IPS DF 6.9 (cell line): ENCODE measurements at regions not wholly inside any gene's neighbourhood (a gene's known extent, or its start where the extent isn't known, plus 50 kb on each side); places are given as distances from the start of the nearest gene placed in this dataset.

Experiments
- DNase-seq: peaks from one replicate; pipeline ENCODE4 v3.0.0-alpha.2; 2013; ENCODE audit warnings: low read depth, low spot score
- H3K27ac ChIP-seq: one replicate; pipeline ENCODE4 v1.5.1; 2013; ENCODE audit warnings: low read length, control low read depth
- H3K27me3 ChIP-seq: 2 replicates; pipeline ENCODE4 v1.6.1; 2013; ENCODE audit warnings: mild to moderate bottlenecking, low read length; ENCODE audit not compliant: control insufficient read depth, insufficient read depth
- H3K36me3 ChIP-seq: 2 replicates; pipeline ENCODE4 v1.6.1; 2013; ENCODE audit warnings: low read length; ENCODE audit not compliant: control insufficient read depth, insufficient read depth
- H3K4me1 ChIP-seq: 2 replicates; pipeline ENCODE4 v1.6.1; 2013; ENCODE audit warnings: low read length; ENCODE audit not compliant: control insufficient read depth, insufficient read depth
- H3K4me3 ChIP-seq: 2 replicates; pipeline ENCODE4 v1.5.1; 2013; ENCODE audit warnings: mild to moderate bottlenecking, low read length
- H3K9me3 ChIP-seq: 2 replicates; pipeline ENCODE4 v1.6.1; 2013; ENCODE audit warnings: low read length, inconsistent platforms; ENCODE audit not compliant: control insufficient read depth, insufficient read depth
- WGBS: extraction: QIAGEN DNeasy Blood & Tissue Kit; methylation state at CpG from one replicate; pipeline ENCODE4 v1.1.7; 2013; ENCODE audit warnings: mixed read lengths, missing lambda C conversion rate; ENCODE audit not compliant: insufficient read length, insufficient coverage; 5-methylcytosine and 5-hydroxymethylcytosine counted together

DNA sequence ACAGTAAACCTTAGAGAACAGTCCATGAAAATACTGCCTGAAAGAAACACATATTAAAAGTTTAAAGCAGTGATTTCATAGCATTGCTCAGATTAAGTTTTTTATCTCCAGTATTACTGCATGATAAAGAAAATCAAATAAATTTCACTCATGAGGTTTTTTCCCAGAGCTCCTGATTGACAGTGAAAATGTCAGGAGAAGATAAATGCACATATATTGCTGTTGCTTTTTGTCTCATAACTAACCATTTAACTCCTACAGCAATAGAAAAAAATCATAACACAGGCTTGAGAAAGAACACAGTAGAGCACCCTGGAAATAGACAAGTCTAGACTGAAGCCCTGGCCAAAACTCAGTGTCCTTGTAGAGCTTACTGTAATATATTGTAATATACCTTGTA lies 391.0 kb downstream of the TMX3 start:
- Histone ChIP-seq H3K27ac (no peak overlapping the region), H3K9me3 (no peaks in the 10 kb centered on the region), H3K36me3 (no peaks in the 10 kb centered on the region), H3K4me3 (no peak overlapping the region), H3K27me3 (no peaks in the 10 kb centered on the region), H3K4me1 (no peaks in the 10 kb centered on the region)
- no peak for DNase-seq

DNA sequence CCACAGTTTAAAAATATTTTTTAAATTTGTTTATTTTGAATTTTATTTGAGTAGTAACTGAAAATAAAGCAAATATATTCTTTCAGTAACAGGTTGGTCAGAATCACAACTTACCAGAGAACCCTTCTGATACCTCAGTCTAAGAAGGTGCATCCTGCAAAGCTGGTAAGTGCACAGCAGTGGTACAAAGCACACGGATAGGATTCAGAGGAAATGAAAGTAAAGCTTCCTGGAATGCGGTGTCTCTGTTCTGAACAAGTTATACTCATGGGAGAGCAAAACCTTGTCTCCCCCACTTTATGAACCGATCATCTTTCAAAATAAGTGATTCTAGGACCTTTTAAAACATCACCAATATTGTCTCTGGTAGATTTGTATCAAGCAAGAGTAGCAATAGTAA lies 398.3 kb downstream of the TMX3 start:
- no peak for DNase-seq
- no peaks in the 10 kb centered on the region for H3K4me1 ChIP-seq

DNA sequence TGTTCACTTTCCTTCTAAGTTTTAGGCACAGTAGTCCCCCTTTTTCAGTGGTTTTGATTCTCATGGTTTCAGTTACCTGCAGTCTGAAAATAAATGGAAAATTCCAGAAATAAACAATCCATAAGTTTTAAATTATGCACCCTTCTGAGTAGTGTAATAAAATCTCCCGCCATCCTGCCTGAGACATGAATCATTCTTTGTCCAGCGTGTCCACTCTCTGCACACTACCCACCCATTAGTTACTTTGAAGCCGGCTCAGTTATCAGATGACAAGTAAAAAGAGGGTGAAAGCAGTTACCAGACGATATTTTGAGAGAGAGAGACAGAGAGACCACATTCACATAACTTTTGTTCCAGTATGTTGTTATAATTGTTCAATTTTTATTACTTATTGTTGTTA lies 400.5 kb downstream of the TMX3 start:
- WGBS = no CpG with 5 or more reads among the region's 4 CpGs
- DNase-seq = no peak
- no peaks in the 10 kb centered on the region for H3K36me3 ChIP-seq

More for the DNA sequence above, 398.3 kb downstream of the TMX3 start:
- H3K4me3 ChIP-seq = no peak overlapping the region
- H3K9me3 ChIP-seq = no peaks in the 10 kb centered on the region
- H3K36me3 ChIP-seq = no peaks in the 10 kb centered on the region
- no CpG with 5 or more reads among the region's 3 CpGs for WGBS
- H3K27me3 ChIP-seq = no peaks in the 10 kb centered on the region
- H3K27ac ChIP-seq = no peak overlapping the region

DNA sequence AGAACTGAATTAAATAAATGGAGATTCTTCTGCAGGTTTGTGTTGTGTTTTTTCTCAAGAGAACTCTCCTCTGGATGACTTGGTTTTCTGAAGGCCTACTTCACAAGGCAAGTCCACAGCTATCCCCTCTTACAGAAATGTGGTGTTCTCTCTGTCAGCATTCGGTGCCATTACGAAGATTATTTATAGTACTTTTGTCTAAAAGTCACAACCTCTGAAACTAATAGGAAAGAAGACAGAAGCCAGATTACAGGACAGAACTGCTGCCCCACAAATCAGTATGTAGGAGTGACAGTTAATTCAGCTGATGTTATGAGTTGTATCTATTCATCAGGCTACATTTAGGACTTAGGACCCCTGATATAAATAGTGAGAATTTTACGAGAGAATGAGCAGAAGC lies 413.5 kb downstream of the TMX3 start:
- no CpG with 5 or more reads among the region's 3 CpGs for WGBS
- no peaks in the 10 kb centered on the region for H3K4me1 ChIP-seq
- H3K27me3 ChIP-seq = no peaks in the 10 kb centered on the region
- H3K9me3 ChIP-seq = no peaks in the 10 kb centered on the region
- no peak overlapping the region for H3K4me3 ChIP-seq
- no peak overlapping the region for H3K27ac ChIP-seq
- DNase-seq = no peak
- H3K36me3 ChIP-seq = no peaks in the 10 kb centered on the region

More for the DNA sequence above, 400.5 kb downstream of the TMX3 start:
- Histone ChIP-seq H3K27me3 (no peaks in the 10 kb centered on the region), H3K9me3 (no peaks in the 10 kb centered on the region), H3K4me3 (no peak overlapping the region), H3K4me1 (no peaks in the 10 kb centered on the region), H3K27ac (no peak overlapping the region)

DNA sequence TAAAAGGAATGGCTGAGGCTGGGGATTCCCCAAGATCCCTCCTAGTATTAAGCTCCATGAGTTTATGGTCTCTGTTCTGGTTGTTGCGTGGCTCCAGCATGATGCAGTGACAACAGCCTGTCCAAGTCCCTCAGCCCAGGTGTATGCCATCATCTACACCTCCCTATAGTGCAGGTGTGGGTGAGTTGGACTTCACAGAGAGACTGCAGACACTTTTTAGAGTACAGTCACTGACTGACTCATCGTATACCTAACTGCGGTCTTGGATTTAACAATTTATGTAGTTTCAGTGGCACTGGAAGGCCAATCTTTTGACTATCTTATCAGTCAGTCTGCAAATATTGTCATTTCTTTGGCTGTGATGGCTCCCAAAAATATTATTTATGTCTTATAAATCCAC lies 415.0 kb downstream of the TMX3 start:
- no peak for DNase-seq
- no CpG with 5 or more reads among the region's 3 CpGs for WGBS
- Histone ChIP-seq H3K36me3 (no peaks in the 10 kb centered on the region), H3K4me3 (no peak overlapping the region), H3K9me3 (no peaks in the 10 kb centered on the region), H3K27me3 (no peaks in the 10 kb centered on the region), H3K27ac (no peak overlapping the region), H3K4me1 (no peaks in the 10 kb centered on the region)

DNA sequence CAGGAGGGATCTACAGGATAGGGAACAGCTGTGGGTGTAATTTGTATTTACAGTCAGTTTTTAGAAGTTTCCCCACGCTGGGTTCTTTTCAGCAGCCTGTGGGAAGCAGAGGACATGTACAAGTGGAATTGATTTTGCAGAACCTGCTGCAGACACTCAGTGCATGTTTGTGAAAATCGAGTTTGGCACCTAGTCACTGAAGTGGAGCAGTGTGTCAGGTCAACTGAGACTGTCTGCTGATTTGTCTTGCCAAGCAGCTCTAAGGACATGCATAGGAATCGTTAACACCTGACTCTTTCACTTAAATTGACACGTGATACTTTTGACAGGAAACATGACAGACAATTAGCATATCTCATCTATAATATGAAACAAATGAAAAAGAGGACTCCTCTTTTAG lies 416.6 kb downstream of the TMX3 start:
- no peaks in the 10 kb centered on the region for H3K36me3 ChIP-seq
- H3K9me3 ChIP-seq = no peaks in the 10 kb centered on the region
- H3K27ac ChIP-seq = no peak overlapping the region
- DNase-seq = no peak
- no peaks in the 10 kb centered on the region for H3K4me1 ChIP-seq
- WGBS = no CpG with 5 or more reads among the region's 4 CpGs
- no peaks in the 10 kb centered on the region for H3K27me3 ChIP-seq
- no peak overlapping the region for H3K4me3 ChIP-seq

DNA sequence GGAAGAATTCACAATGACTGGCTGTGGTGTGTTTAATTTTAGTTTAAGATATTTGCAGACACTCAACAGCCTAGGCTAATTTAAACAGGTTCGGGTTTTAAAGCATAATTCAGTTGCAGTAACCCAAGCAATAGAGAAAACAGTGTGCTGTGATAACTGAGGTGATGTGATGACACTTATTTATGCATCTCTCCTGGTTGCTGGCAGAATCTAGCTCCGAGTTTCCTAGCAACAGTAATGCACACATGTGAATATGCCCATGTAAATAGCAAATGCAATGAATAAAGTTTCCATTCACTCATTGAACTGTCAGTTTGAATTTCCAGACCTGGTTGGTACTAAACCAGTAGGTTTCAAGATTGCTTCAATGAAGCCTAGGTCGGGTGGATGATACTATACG lies 426.5 kb downstream of the TMX3 start:
- no peaks in the 10 kb centered on the region for H3K27me3 ChIP-seq
- WGBS = no CpG with 5 or more reads among the region's 4 CpGs
- H3K9me3 ChIP-seq = no peaks in the 10 kb centered on the region
- no peak overlapping the region for H3K4me3 ChIP-seq
- no peaks in the 10 kb centered on the region for H3K36me3 ChIP-seq
- no peak overlapping the region for H3K27ac ChIP-seq
- no peaks in the 10 kb centered on the region for H3K4me1 ChIP-seq
- no peak for DNase-seq

DNA sequence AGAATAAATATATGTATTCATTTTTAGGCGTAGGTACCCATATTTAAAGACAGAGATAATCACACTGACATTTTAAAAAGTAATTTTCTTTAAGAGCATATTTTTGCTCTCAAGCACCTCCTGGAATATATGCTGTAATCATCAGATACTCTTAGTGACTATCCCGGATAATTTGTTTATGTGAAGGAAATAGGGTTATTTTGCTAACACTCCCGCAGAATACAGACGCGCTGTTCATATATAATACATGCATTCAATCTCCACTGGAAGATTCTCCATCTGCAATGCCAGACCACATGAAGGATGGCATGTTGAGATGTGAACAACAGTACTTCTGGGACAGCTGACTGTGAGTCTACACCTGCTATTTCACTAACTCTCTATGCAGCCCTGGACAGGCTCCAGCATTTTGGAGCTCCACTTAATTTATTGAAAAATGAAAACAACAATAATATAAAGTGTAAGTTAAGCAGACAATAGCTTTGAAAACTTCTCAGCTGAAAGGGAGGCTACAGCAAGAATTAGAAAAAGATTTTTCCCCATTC lies 430.6 kb downstream of the TMX3 start:
- H3K4me1 ChIP-seq = no peaks in the 10 kb centered on the region
- no peaks in the 10 kb centered on the region for H3K9me3 ChIP-seq
- no peaks in the 10 kb centered on the region for H3K36me3 ChIP-seq
- no CpG with 5 or more reads among the region's 5 CpGs for WGBS
- H3K27ac ChIP-seq = no peak overlapping the region
- no peak overlapping the region for H3K4me3 ChIP-seq
- no peaks in the 10 kb centered on the region for H3K27me3 ChIP-seq
- no peak for DNase-seq

DNA sequence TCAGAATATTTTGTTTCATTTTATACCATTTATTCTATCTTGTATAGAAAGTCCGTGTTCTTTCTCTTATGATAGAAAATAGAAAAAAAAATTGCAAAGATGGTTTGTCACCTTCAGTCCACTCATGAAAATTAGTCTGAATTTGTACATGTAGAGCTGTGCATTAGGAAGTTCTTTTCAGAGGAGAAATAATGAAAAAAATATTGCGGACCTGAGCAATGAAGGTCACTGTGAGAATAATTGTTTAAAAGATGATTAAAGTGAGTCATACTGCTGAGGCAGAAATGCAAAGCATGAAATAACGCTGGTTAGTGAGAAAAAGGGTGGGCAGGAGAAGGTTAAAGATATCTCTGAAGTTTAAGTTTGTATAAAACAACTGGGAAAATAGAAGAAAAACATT lies 431.1 kb downstream of the TMX3 start:
- Histone ChIP-seq H3K4me3 (no peak overlapping the region), H3K27ac (no peak overlapping the region), H3K27me3 (no peaks in the 10 kb centered on the region), H3K4me1 (no peaks in the 10 kb centered on the region), H3K9me3 (no peaks in the 10 kb centered on the region), H3K36me3 (no peaks in the 10 kb centered on the region)
- WGBS = no CpG with 5 or more reads among the region's 3 CpGs
- no peak for DNase-seq

DNA sequence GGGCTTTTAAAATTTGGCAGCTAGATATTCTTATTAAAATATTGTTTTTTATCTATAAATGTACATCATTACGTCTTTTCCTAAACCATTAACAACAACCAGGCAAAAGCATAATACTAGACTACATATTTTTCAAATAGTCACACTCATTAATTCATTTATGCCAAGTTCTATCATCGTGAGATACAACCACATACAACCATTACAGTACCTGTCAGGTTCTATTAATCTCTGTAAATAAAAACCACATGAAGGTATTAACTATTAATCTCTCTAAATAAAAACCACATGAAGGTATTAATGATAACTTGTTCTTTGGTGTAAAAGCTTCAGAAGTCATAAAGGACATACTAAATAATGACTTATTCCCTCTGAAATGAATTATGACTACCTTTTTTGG lies 432.7 kb downstream of the TMX3 start:
- Histone ChIP-seq H3K4me3 (no peak overlapping the region), H3K4me1 (no peaks in the 10 kb centered on the region), H3K9me3 (no peaks in the 10 kb centered on the region), H3K36me3 (no peaks in the 10 kb centered on the region), H3K27ac (no peak overlapping the region), H3K27me3 (no peaks in the 10 kb centered on the region)
- no peak for DNase-seq
- WGBS = no CpG with 5 or more reads among the region's 2 CpGs

DNA sequence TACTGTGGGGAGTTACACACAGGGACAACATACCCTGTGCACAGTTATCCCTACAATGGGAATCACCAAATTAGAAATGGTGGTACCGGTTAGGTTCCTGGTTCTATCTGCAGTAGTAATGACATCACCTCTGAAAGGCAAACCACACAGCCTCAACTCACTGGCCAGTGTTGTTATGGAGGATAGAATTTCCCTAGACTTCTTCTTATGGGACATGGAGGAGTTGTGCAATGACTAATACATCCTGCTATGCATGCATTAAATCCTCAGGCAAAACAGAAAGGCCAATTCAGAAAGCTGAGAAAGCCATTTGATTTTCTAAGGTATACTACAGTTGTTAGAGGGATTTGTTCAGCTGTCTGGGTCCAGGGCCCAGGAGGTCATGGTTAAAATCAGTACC lies 439.3 kb downstream of the TMX3 start:
- Histone ChIP-seq H3K27me3 (no peaks in the 10 kb centered on the region), H3K4me3 (no peak overlapping the region), H3K9me3 (no peaks in the 10 kb centered on the region), H3K4me1 (no peaks in the 10 kb centered on the region), H3K27ac (no peak overlapping the region), H3K36me3 (no peaks in the 10 kb centered on the region)
- no peak for DNase-seq
- no CpG with 5 or more reads among the region's 1 CpG for WGBS
